ENCODE measurements at regions not wholly inside any gene's neighbourhood (a gene's known extent, or its start where the extent isn't known, plus 50 kb on each side); places are given as distances from the start of the nearest gene placed in this dataset.

DNA sequence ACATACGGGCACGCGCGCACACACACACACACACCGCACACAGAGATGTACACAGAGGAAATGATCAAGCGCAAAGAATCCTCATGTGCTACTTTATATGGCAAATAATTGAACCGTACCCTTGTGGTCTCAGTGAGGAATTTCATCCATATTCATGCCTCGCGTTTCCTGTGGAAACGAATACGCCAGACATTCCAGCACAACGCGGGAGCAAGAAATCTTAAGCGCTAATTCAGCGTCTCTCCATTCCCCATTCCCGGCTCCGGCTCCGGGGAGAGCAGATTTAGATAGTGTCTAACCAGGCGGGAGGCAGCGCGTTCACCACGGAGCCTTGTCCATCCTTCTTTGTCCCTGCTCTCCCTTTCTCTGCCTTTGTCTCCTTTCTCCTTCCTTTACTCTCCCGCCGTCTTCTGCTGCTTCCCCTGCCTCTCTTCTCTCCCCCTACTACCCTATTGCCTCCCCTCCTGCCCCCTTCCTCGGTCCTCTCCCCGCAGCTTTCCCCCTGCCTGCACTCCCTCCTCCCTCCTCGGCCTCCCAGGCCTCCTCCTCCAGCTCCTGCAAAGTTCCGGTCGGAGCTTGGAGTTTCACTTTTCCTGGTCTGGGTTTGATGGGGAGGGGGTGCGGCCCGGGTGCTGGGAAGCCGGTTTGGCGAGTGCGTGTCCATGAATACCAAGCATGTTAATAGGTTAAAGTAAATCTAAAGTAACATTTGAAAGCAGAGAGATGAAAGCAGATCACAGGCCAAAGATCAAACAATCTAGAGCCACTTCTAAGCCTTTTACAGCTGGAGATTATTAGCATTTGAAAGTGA is 579.3 kb downstream of the BUD13 start:
- Histone ChIP-seq H3K27ac (no peak overlapping the region), H3K36me3 (ENCODE audit: low read depth, missing control alignments) (no peaks in the 10 kb centered on the region), H3K9me3 (no peaks in the 10 kb centered on the region), H3K27me3 (no peaks in the 10 kb centered on the region), H3K4me3 (peak overlapping the region; percentile 12 to 55), H3K4me1 (no peaks in the 10 kb centered on the region)
- peak; percentile 31 for DNase-seq
- TF ChIP-seq, protein P1, sequence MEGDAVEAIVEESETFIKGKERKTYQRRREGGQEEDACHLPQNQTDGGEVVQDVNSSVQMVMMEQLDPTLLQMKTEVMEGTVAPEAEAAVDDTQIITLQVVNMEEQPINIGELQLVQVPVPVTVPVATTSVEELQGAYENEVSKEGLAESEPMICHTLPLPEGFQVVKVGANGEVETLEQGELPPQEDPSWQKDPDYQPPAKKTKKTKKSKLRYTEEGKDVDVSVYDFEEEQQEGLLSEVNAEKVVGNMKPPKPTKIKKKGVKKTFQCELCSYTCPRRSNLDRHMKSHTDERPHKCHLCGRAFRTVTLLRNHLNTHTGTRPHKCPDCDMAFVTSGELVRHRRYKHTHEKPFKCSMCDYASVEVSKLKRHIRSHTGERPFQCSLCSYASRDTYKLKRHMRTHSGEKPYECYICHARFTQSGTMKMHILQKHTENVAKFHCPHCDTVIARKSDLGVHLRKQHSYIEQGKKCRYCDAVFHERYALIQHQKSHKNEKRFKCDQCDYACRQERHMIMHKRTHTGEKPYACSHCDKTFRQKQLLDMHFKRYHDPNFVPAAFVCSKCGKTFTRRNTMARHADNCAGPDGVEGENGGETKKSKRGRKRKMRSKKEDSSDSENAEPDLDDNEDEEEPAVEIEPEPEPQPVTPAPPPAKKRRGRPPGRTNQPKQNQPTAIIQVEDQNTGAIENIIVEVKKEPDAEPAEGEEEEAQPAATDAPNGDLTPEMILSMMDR (IDR thresholded peaks at IDR 0.05): peak in 2 of 3 experiments; percentile 9 to 16
- TF ChIP-seq POLR2A (IDR thresholded peaks at IDR 0.05): no peak
- intact Hi-C loops (cut with DNase I; ENCODE audit: low total_unique reads): no loop called here
- 1% methylated on average over 31 to 34 of the region's 34 CpGs for WGBS, 2 donors

- DNase-seq: no peak
- TF ChIP-seq POLR2A (IDR thresholded peaks at IDR 0.05): no peak
- TF ChIP-seq, protein P1 (IDR thresholded peaks at IDR 0.05): no peak
- no peaks in the 10 kb centered on the region for H3K9me3 ChIP-seq
- no peak overlapping the region for H3K27ac ChIP-seq
- no peaks in the 10 kb centered on the region for H3K27me3 ChIP-seq
- intact Hi-C loops (cut with DNase I; ENCODE audit: low total_unique reads): no loop called here
- peak overlapping the region; percentile 12 to 55 for H3K4me3 ChIP-seq
- no peaks in the 10 kb centered on the region for H3K36me3 ChIP-seq (ENCODE audit: low read depth, missing control alignments)
- no peaks in the 10 kb centered on the region for H3K4me1 ChIP-seq
- WGBS, 2 donors: 19 to 24% methylated on average over 7 to 12 of the region's 12 CpGs
These were observed 580.1 kb downstream of the BUD13 start for GRCh38 chr11:116192509-116193210.

DNA sequence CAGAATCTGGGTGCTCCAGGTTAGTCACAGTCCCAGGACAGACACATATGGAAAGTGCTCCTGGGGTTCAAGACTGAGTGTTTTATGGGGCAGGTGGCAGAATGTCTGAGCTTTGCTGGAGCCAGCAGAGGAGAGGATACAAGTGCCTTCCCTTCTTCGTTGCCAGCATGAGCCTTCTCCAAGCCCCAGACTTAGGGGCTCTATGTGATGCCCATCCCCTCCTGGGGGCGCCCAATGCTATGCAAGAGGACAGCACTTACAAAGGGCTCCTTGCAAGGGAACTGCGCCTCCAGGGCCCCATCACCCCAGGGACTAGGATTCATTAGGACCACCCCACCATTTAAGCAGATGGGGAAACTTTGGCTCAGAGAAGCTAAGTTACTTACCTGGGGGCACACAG is 581.9 kb downstream of the BUD13 start:
- Histone ChIP-seq H3K9me3 (no peaks in the 10 kb centered on the region), H3K4me1 (no peaks in the 10 kb centered on the region), H3K27me3 (no peaks in the 10 kb centered on the region), H3K36me3 (ENCODE audit: low read depth, missing control alignments) (no peaks in the 10 kb centered on the region), H3K4me3 (no peak overlapping the region), H3K27ac (no peak overlapping the region)
- 91 to 100% methylated on average over 3 of the region's 3 CpGs for WGBS, 2 donors
- intact Hi-C loops (cut with DNase I; ENCODE audit: low total_unique reads): no loop called here
- TF ChIP-seq POLR2A (IDR thresholded peaks at IDR 0.05): no peak
- TF ChIP-seq, protein P1 (IDR thresholded peaks at IDR 0.05): no peak
- no peak for DNase-seq

DNA sequence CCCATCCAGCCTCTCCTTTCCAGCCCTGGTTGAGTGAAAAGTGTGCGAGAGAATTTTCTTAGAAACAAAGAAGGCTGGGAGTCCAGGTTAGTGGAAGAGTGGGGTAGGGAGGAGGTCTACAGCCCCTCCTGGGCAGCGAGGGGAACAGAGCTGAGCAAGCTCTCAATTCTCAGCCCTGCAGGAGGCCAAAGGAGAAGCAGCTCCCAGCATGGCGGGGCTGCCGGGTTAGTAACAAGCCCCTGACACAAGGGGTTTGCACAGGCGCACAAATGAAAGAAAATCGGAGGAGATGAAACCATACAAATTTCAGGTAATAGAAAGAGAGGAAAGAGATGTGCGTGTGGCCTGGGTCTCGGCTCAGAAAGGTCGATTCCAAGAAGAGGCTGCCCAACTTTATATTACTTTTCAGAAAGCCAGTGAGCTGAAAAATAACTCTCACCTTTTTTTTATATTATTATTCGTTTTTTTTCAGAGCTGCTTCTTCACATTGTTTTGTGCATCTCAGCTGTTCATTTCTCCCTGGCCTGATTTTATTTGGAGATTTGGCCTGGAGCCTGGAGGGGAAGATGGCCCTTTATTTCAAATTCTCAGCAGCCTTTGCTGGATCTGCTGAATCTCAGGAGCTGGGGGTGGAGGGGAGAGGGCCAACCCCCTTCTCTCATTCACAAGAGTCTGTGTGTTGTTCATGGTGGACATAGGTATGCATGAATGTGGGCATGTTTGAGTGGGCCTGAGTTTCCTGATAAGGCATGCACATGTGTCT is 583.2 kb downstream of the BUD13 start:
- Histone ChIP-seq H3K27me3 (no peaks in the 10 kb centered on the region), H3K27ac (no peak overlapping the region), H3K4me3 (no peak overlapping the region), H3K4me1 (no peaks in the 10 kb centered on the region), H3K9me3 (no peaks in the 10 kb centered on the region), H3K36me3 (ENCODE audit: low read depth, missing control alignments) (no peaks in the 10 kb centered on the region)
- DNase-seq: no peak
- WGBS, 2 donors: 80 to 81% methylated on average over 10 of the region's 10 CpGs
- intact Hi-C loops (cut with DNase I; ENCODE audit: low total_unique reads): no loop called here
- no peak for TF ChIP-seq POLR2A (IDR thresholded peaks at IDR 0.05)
- TF ChIP-seq, protein P1 (IDR thresholded peaks at IDR 0.05): no peak
